ENCODE measurements at regions not wholly inside any gene's neighbourhood (a gene's known extent, or its start where the extent isn't known, plus 50 kb on each side); places are given as distances from the start of the nearest gene placed in this dataset.

DNA sequence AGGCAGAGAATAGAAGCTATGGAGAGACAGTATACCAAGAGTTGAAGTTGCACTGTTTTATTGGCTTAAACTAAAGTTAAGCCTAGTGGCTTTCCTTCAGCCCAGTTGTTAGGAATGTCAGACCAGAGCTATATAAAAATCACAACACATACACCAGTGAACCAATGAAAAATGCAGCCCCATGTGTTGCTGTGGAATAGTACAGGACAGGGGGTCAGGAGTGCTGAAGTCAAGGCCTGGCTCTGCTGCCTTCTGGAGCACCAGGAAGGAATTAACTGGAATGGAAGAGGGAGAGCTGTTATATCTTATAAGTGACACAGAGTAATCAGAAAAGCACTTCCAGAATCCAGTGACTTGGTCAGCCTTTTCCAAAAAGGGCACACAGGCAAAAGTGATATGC is 58.9 kb downstream of the OSR1 start:
- TF ChIP-seq EZH2phosphoT487 (IDR thresholded peaks at IDR 0.05; ENCODE audit: insufficient read depth, low read depth) = no peak
- TF ChIP-seq EZH2 (IDR thresholded peaks at IDR 0.05; ENCODE audit: insufficient read depth, poor library complexity, severe bottlenecking) = no peak
